ENCODE measurements at regions not wholly inside any gene's neighbourhood (a gene's known extent, or its start where the extent isn't known, plus 50 kb on each side); places are given as distances from the start of the nearest gene placed in this dataset.

DNA sequence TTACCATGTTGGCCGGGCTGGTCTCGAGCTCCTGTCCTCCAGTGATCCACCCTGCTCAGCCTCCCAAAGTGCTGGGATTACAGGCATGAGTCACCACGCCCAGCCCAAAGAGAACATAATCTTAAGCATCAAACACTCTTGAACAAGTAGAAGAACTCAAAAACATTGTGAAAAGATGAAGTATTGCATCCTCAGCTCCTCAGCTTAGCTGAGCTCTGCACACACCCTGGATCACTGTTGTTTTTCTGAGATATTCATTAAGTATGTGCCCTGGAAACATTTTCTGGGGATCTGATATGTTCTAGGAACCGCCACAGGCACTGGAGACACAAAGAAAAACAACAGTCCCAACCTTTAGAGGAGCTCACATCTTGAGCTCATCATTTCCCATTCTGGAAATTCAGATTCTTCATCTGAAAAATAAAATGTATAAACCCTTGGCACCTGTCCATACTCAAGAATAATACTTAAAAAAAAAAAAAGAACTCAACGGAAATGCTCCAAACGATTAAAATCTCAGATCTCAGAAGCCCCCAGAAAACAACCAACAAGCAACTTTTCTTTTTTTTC is 62.2 kb upstream of the ZNF462 start:
- POLR2A ChIA-PET: no interaction called here
- no peak overlapping the region for H3K4me3 ChIP-seq (replicated peaks in 1 of 3; ENCODE audit: insufficient read depth in 1 of 3, low read depth in 1 of 3, low read length in 3 of 3)
- no peaks in the 10 kb centered on the region for H3K27me3 ChIP-seq (ENCODE audit: control insufficient read depth in 2 of 2, insufficient read depth in 2 of 2, low read length in 2 of 2)
- H3K9me1 ChIP-seq (replicated peaks; ENCODE audit: control insufficient read depth, extremely low read depth, insufficient read depth, low read length): no peaks in the 10 kb centered on the region
- H3K9me3 ChIP-seq (replicated peaks; ENCODE audit: control insufficient read depth, insufficient read depth, low read length): no peaks in the 10 kb centered on the region
- H3K79me2 ChIP-seq (ENCODE audit: control insufficient read depth, insufficient read depth, low read length): no peaks in the 10 kb centered on the region
- DNase-seq (ENCODE audit: low read depth, low spot score) (no peak), FAIRE-seq (no peak)
- H3K9ac ChIP-seq (replicated peaks; ENCODE audit: extremely low read depth, insufficient read depth, low read length): no peak overlapping the region
- H2AFZ ChIP-seq (ENCODE audit: low read depth, low read length): no peak overlapping the region
- H3K4me2 ChIP-seq (ENCODE audit: insufficient read depth, low read length): no peak overlapping the region
- intact Hi-C loops (cut with micrococcal nuclease): no loop called here
- no peak overlapping the region for H3K27ac ChIP-seq (ENCODE audit: insufficient read depth, low read depth, low read length)
- CTCF ChIA-PET: interaction anchor here (1.7 kb wide), 1 partner anchor 53 kb away, joined by 4 read pairs; no protein-coding TSS in a partner anchor
- no peak for TF ChIP-seq GATA2 (IDR thresholded peaks at IDR 0.05; ENCODE audit: insufficient read depth, insufficient read length, low read depth, low read length)
- no peak for TF ChIP-seq POLR2AphosphoS5 (IDR thresholded peaks at IDR 0.05; ENCODE audit: insufficient read depth, low read depth, low read length)
- no peak for TF ChIP-seq JUN (IDR thresholded peaks at IDR 0.05; ENCODE audit: borderline replicate concordance, insufficient read depth, insufficient read length, low read depth)
- TF ChIP-seq, protein P1, sequence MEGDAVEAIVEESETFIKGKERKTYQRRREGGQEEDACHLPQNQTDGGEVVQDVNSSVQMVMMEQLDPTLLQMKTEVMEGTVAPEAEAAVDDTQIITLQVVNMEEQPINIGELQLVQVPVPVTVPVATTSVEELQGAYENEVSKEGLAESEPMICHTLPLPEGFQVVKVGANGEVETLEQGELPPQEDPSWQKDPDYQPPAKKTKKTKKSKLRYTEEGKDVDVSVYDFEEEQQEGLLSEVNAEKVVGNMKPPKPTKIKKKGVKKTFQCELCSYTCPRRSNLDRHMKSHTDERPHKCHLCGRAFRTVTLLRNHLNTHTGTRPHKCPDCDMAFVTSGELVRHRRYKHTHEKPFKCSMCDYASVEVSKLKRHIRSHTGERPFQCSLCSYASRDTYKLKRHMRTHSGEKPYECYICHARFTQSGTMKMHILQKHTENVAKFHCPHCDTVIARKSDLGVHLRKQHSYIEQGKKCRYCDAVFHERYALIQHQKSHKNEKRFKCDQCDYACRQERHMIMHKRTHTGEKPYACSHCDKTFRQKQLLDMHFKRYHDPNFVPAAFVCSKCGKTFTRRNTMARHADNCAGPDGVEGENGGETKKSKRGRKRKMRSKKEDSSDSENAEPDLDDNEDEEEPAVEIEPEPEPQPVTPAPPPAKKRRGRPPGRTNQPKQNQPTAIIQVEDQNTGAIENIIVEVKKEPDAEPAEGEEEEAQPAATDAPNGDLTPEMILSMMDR (IDR thresholded peaks at IDR 0.05; ENCODE audit: extremely low read depth in 1 of 2, insufficient read depth in 1 of 2, low read depth in 1 of 2, low read length in 2 of 2): no peak
- TF ChIP-seq MYC (IDR thresholded peaks at IDR 0.05; ENCODE audit: low read depth, low read length): no peak
- TF ChIP-seq POLR2A (IDR thresholded peaks at IDR 0.05; ENCODE audit: low read depth, low read length): no peak
- no peak for TF ChIP-seq FOS (IDR thresholded peaks at IDR 0.05; ENCODE audit: borderline replicate concordance, insufficient read depth, low read length)
- TF ChIP-seq EZH2 (IDR thresholded peaks at IDR 0.05; ENCODE audit: borderline replicate concordance, low read depth, low read length, severe bottlenecking): no peak
- TF ChIP-seq MAX (IDR thresholded peaks at IDR 0.05; ENCODE audit: insufficient read depth, insufficient read length): no peak
- dilution Hi-C loops (cut with MboI; ENCODE audit: extremely low pct_ligation_motif_present, low sequenced_read_pairs): no loop called here
- no peaks in the 10 kb centered on the region for H4K20me1 ChIP-seq (replicated peaks; ENCODE audit: control insufficient read depth, extremely low read depth, insufficient read depth, low read length)
- H3K36me3 ChIP-seq (ENCODE audit: control insufficient read depth in 2 of 2, extremely low read depth in 1 of 2, insufficient read depth in 2 of 2, low read length in 2 of 2): no peaks in the 10 kb centered on the region
- no TSS peak for BruUV-seq (replicated peaks)
- peaks cover 18% of the 10 kb centered on the region for H3K4me1 ChIP-seq (ENCODE audit: control insufficient read depth, extremely low read depth, insufficient read depth, low read length)
